Stomach (tissue), 8 donors: ENCODE measurements at regions not wholly inside any gene's neighbourhood (a gene's known extent, or its start where the extent isn't known, plus 50 kb on each side); places are given as distances from the start of the nearest gene placed in this dataset.

Experiments used
- DNase-seq, 2 donors: peaks; one replicate each; pipeline versions ENCODE4 v3.0.0 to v3.0.0-alpha.2; 2013 to 2019
- H3K27ac ChIP-seq, 5 donors: fragments of 200-600 bp in 4 of 5; sonication (generic) in 4 of 5; one replicate each; pipeline ENCODE4 v1.5.1; 2013 to 2019; ENCODE audit warnings: mild to moderate bottlenecking in 1 of 5, moderate library complexity in 1 of 5
- H3K27me3 ChIP-seq, 3 donors: fragments of 200-600 bp; sonication (generic); one replicate each; pipeline ENCODE4 v1.5.1; 2017 to 2019; ENCODE audit warnings: mixed run types in 1 of 3
- H3K36me3 ChIP-seq, 4 donors: fragments of 200-600 bp; sonication (generic); 1 replicate in 3 of 4; 2 replicates in 1 of 4; pipeline ENCODE4 v1.5.1; 2016 to 2019
- H3K4me1 ChIP-seq, 4 donors: fragments of 200-600 bp; sonication (generic); one replicate each; pipeline ENCODE4 v1.5.1; 2016 to 2019
- H3K4me3 ChIP-seq, 4 donors: fragments of 200-600 bp; sonication (generic) in 3 of 4; one replicate each; pipeline ENCODE4 v1.5.1; 2016 to 2019; ENCODE audit warnings: mild to moderate bottlenecking in 1 of 4
- H3K9me3 ChIP-seq, 4 donors: fragments of 200-600 bp; sonication (generic); one replicate each; pipeline ENCODE4 v1.5.1; 2016 to 2019
- EP300 ChIP-seq: sonication (generic); formaldehyde crosslinking; IDR thresholded peaks from one replicate; pipeline ENCODE4 v1.6.1; 2017; ENCODE audit warnings: antibody characterized with exemption
- POLR2A ChIP-seq, 4 donors: fragments of 450-650 bp; IDR thresholded peaks; one replicate each; pipeline ENCODE4 v1.6.1; 2016; ENCODE audit warnings: antibody characterized with exemption in 4 of 4, control low read depth in 2 of 4, mild to moderate bottlenecking in 1 of 4, moderate library complexity in 1 of 4
- POLR2AphosphoS5 ChIP-seq, 3 donors: sonication (generic); formaldehyde crosslinking; IDR thresholded peaks; one replicate each; pipeline ENCODE4 v1.6.1; 2016; ENCODE audit warnings: antibody characterized with exemption in 3 of 3
- WGBS, 5 donors: extraction: QIAGEN DNeasy Blood & Tissue Kit in 3 of 5; methylation state at CpG; one replicate each; pipeline versions ENCODE4 v1.1.5 to v1.1.7; 2013 to 2018; 5-methylcytosine and 5-hydroxymethylcytosine counted together
- intact Hi-C: fragments of 100-400 bp; cut with DNase I; formaldehyde crosslinking; loops from one replicate; pipeline ENCODE4 v1.15.1; 2023; ENCODE audit warnings: low total_unique reads
- TF ChIP-seq, protein P1 (sequence below), 7 experiments: fragments of 450-650 bp in 4 of 7; fragments of 200-600 bp in 3 of 7; sonication (generic) in 3 of 7; IDR thresholded peaks; one replicate each; pipeline ENCODE4 v1.5.1; 2016 to 2019; ENCODE audit warnings: antibody characterized with exemption in 7 of 7, control low read depth in 2 of 7, mild to moderate bottlenecking in 1 of 7
- donor health status: healthy with polysubstance abuse.
- donor health status: Bipolar disorder and iron deficiency.
- donor health status: healthy.

- 81 to 92% (median 87%) methylated on average over 2 of the region's 2 CpGs for WGBS, 5 donors
- Histone ChIP-seq H3K36me3 (no peaks in the 10 kb centered on the region), H3K4me1 (no peaks in the 10 kb centered on the region), H3K9me3 (no peaks in the 10 kb centered on the region), H3K27ac (no peak overlapping the region), H3K4me3 (no peak overlapping the region), H3K27me3 (no peaks in the 10 kb centered on the region)
- intact Hi-C loops = no loop called here
- DNase-seq = no peak
- TF ChIP-seq POLR2AphosphoS5 (IDR thresholded peaks at IDR 0.05) (no peak), POLR2A (IDR thresholded peaks at IDR 0.05) (no peak), EP300 (no peak)
- TF ChIP-seq, protein P1, sequence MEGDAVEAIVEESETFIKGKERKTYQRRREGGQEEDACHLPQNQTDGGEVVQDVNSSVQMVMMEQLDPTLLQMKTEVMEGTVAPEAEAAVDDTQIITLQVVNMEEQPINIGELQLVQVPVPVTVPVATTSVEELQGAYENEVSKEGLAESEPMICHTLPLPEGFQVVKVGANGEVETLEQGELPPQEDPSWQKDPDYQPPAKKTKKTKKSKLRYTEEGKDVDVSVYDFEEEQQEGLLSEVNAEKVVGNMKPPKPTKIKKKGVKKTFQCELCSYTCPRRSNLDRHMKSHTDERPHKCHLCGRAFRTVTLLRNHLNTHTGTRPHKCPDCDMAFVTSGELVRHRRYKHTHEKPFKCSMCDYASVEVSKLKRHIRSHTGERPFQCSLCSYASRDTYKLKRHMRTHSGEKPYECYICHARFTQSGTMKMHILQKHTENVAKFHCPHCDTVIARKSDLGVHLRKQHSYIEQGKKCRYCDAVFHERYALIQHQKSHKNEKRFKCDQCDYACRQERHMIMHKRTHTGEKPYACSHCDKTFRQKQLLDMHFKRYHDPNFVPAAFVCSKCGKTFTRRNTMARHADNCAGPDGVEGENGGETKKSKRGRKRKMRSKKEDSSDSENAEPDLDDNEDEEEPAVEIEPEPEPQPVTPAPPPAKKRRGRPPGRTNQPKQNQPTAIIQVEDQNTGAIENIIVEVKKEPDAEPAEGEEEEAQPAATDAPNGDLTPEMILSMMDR (IDR thresholded peaks at IDR 0.05) = no peak
Observed at GRCh38 chr2:167431949-167432348, 543.7 kb downstream of the XIRP2 start.

DNA sequence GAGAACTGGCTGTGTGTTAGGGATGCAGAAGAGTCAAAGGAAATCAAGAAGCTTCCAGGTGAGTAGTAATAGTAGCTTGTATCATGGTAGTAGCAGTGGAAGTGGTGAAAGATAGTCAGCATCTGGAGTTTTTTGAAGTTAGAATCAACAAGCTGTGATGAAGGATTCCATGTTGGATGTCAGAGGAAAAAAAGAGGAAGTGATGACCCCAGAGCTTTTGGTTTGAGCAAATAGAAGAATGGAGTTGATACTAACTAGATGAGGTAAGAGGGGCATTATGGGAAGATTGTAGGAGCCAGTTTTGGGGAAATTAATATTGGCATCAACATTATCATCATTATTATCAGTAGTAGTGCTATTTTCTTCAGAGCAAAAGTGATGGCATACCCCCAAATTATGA is 542.2 kb downstream of the XIRP2 start:
- no peaks in the 10 kb centered on the region for H3K9me3 ChIP-seq
- no peak for DNase-seq
- H3K4me1 ChIP-seq = no peaks in the 10 kb centered on the region
- H3K27ac ChIP-seq = no peak overlapping the region
- TF ChIP-seq, protein P1 (IDR thresholded peaks at IDR 0.05) = no peak
- TF ChIP-seq POLR2AphosphoS5 (IDR thresholded peaks at IDR 0.05) (no peak), POLR2A (IDR thresholded peaks at IDR 0.05) (no peak), EP300 (no peak)
- H3K4me3 ChIP-seq = no peak overlapping the region
- H3K27me3 ChIP-seq = no peaks in the 10 kb centered on the region
- intact Hi-C loops = no loop called here
- no peaks in the 10 kb centered on the region for H3K36me3 ChIP-seq

DNA sequence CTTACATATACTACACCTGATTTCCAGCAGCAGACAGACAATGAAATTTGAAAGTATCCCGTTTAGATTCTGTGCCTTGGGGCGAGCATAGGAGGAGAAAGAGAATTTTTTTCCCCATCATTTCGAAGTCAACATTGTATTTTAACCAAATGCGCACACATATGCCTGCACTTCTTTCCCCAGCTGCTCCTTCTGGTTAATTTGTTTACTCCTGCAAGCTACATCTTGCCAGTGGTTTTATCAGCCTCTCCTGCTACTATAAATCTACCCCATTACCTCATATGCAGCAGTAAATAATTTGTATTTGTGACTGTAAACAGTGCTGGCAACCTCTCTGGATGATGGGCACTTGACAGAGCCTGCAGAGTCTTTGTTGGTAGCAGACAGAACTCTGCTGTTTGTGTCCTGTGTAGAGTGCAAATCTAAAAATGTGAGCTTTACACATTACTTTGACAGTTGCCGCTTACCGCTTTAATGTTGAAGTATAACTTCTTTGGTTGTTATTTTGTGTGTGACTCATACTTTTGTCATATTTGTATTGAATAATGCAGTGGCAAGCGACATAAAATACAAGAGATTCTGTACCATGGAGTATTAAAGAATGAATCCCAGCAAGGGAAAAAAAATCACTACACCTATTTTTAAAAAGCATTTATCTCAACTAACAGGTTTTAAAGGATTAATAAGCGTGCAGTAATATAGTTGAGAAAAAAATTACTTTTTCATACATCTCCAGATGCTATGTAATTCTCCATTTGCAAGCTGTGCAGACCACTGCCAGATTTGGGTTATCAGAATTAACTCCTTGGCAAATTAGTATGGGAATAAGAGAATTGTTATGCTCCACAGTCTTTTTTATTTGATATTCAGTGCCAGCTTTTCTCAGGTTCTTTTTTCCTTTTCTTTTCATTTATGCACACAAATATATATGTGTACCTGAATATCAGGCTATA is 536.8 kb downstream of the XIRP2 start:
- no peaks in the 10 kb centered on the region for H3K36me3 ChIP-seq
- WGBS, 5 donors = 72 to 81% (median 78%) methylated on average over 8 of the region's 8 CpGs
- H3K27me3 ChIP-seq = no peaks in the 10 kb centered on the region
- intact Hi-C loops = no loop called here
- peak in 1 of 2 donors; percentile 9 for DNase-seq
- no peaks in the 10 kb centered on the region for H3K4me1 ChIP-seq
- H3K4me3 ChIP-seq = no peak overlapping the region
- H3K27ac ChIP-seq = no peak overlapping the region
- no peak for TF ChIP-seq POLR2AphosphoS5 (IDR thresholded peaks at IDR 0.05)
- TF ChIP-seq EP300 = no peak
- no peak for TF ChIP-seq POLR2A (IDR thresholded peaks at IDR 0.05)
- TF ChIP-seq, protein P1 (IDR thresholded peaks at IDR 0.05) = no peak
- no peaks in the 10 kb centered on the region for H3K9me3 ChIP-seq

DNA sequence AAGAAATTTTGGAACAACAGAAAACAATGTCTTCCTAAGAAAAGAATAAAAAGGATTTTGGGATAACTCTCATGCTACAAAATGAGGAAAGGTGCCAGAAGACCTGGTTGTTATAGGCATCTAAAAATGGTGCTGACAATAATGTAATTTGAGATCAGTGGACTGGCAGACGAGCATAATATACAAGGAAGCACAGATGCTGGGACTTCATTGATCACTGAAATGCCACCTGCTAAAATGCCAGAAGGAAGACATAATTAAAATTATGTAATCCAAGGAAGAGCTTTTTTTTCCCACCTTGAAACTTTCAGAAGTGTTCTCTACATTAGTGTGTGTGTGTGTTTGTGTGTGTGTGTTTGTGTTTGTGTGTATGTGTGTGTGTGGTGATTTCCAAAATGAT is 535.9 kb downstream of the XIRP2 start:
- WGBS, 5 donors = 30 to 42% (median 38%) methylated on average over 1 of the region's 1 CpG
- Histone ChIP-seq H3K4me1 (no peaks in the 10 kb centered on the region), H3K27ac (no peak overlapping the region), H3K36me3 (no peaks in the 10 kb centered on the region), H3K9me3 (no peaks in the 10 kb centered on the region), H3K27me3 (no peaks in the 10 kb centered on the region), H3K4me3 (no peak overlapping the region)
- no peak for DNase-seq
- intact Hi-C loops = no loop called here
- no peak for TF ChIP-seq POLR2AphosphoS5 (IDR thresholded peaks at IDR 0.05)
- TF ChIP-seq EP300 = no peak
- TF ChIP-seq POLR2A (IDR thresholded peaks at IDR 0.05) = no peak
- TF ChIP-seq, protein P1 (IDR thresholded peaks at IDR 0.05) = no peak
